GM23338 (cell line): ENCODE measurements at regions not wholly inside any gene's neighbourhood (a gene's known extent, or its start where the extent isn't known, plus 50 kb on each side); places are given as distances from the start of the nearest gene placed in this dataset.

Source experiments
- ATAC-seq: fragments of 200-7000 bp; cut with Tn5 transposase; 3 replicates; pipeline ENCODE4 v1.9.1; 2020
- DNase-seq: peaks from one replicate; pipeline ENCODE4 v3.0.0-alpha.2; 2015; ENCODE audit warnings: low spot score
- H2AFZ ChIP-seq: fragments of 200-600 bp; sonication (generic); 2 replicates; pipeline ENCODE4 v1.8.0; 2016; ENCODE audit warnings: antibody characterized with exemption, mild to moderate bottlenecking, moderate library complexity
- H3F3A ChIP-seq: fragments of 200-600 bp; sonication (generic); replicated peaks from 2 replicates; pipeline ENCODE4 v1.8.0; 2017; ENCODE audit warnings: antibody characterized with exemption, mixed run types, low read depth
- H3K27ac ChIP-seq: fragments of 200-600 bp; sonication (generic); 2 replicates; pipeline ENCODE4 v1.6.1; 2016; ENCODE audit warnings: low read depth
- H3K27me3 ChIP-seq: fragments of 200-600 bp; sonication (generic); 2 replicates; pipeline ENCODE4 v1.8.0; 2016; ENCODE audit warnings: mild to moderate bottlenecking, mixed run types, moderate library complexity; ENCODE audit not compliant: insufficient read depth
- H3K36me3 ChIP-seq: fragments of 200-600 bp; sonication (generic); 2 replicates; pipeline ENCODE4 v1.8.0; 2016; ENCODE audit warnings: mild to moderate bottlenecking; ENCODE audit not compliant: insufficient read depth
- H3K4me1 ChIP-seq: fragments of 200-600 bp; sonication (generic); 2 replicates; pipeline ENCODE4 v1.8.0; 2016; ENCODE audit warnings: mild to moderate bottlenecking, moderate library complexity; ENCODE audit not compliant: insufficient read depth
- H3K4me2 ChIP-seq: fragments of 200-600 bp; sonication (generic); 2 replicates; pipeline ENCODE4 v1.7.1; 2017; ENCODE audit warnings: mixed run types
- H3K4me3 ChIP-seq: fragments of 200-600 bp; sonication (generic); 2 replicates; pipeline ENCODE4 v1.6.1; 2016; ENCODE audit warnings: mixed run types
- H3K79me2 ChIP-seq: fragments of 200-600 bp; sonication (generic); replicated peaks from 2 replicates; pipeline ENCODE4 v1.8.0; 2017; ENCODE audit warnings: mild to moderate bottlenecking; ENCODE audit not compliant: insufficient read depth
- H3K9me2 ChIP-seq: fragments of 200-600 bp; sonication (generic); 2 replicates; pipeline ENCODE4 v1.8.0; 2017; ENCODE audit not compliant: insufficient read depth
- H4K20me1 ChIP-seq: fragments of 200-600 bp; sonication (generic); replicated peaks from 2 replicates; pipeline ENCODE4 v1.8.0; 2017; ENCODE audit warnings: mild to moderate bottlenecking; ENCODE audit not compliant: insufficient read depth
- H3K27ac Mint-ChIP-seq: 2 replicates; pipeline ENCODE4 v1.8.0; 2020; ENCODE audit warnings: inconsistent platforms, mild to moderate bottlenecking, moderate library complexity, mixed read lengths
- H3K27me3 Mint-ChIP-seq: 3 replicates; pipeline ENCODE4 v1.8.0; 2022; ENCODE audit warnings: low read depth, mild to moderate bottlenecking, moderate library complexity, mixed read lengths, inconsistent platforms; ENCODE audit not compliant: insufficient read depth, poor library complexity
- H3K36me3 Mint-ChIP-seq: 3 replicates; pipeline ENCODE4 v1.8.0; 2021; ENCODE audit warnings: low read depth, mild to moderate bottlenecking, inconsistent platforms, moderate library complexity, mixed read lengths
- H3K4me1 Mint-ChIP-seq: 3 replicates; pipeline ENCODE4 v1.8.0; 2020; ENCODE audit warnings: mild to moderate bottlenecking, inconsistent platforms, mixed read lengths
- H3K4me3 Mint-ChIP-seq: 3 replicates; pipeline ENCODE4 v1.8.0; 2021; ENCODE audit warnings: moderate library complexity, mild to moderate bottlenecking, inconsistent platforms, mixed read lengths
- H3K9me3 Mint-ChIP-seq: 3 replicates; pipeline ENCODE4 v1.8.0; 2020; ENCODE audit warnings: moderate library complexity, mild to moderate bottlenecking, inconsistent platforms, mixed read lengths
- CREB1 ChIP-seq: fragments of 250-450 bp; sonication (Bioruptor Pico); IDR thresholded peaks from 2 replicates; pipeline ENCODE4 v1.5.0; 2020; ENCODE audit warnings: low read depth, mild to moderate bottlenecking, moderate library complexity
- CTCF ChIP-seq, 2 experiments: fragments of 200-600 bp in 1 of 2; sonication (generic) in 1 of 2; conservative IDR thresholded peaks; 2 replicates each; pipeline versions ENCODE4 v1.5.1 to v1.6.1; 2016 to 2017; ENCODE audit warnings: antibody characterized with exemption in 2 of 2, low read depth in 2 of 2, mild to moderate bottlenecking in 2 of 2, moderate library complexity in 1 of 2
- ETS1 ChIP-seq: IDR thresholded peaks from 2 replicates; pipeline ENCODE4 v1.6.1; 2016; ENCODE audit warnings: antibody characterized with exemption
- EZH2 ChIP-seq: fragments of 200-600 bp; sonication (generic); IDR thresholded peaks from one replicate; pipeline ENCODE4 v1.8.0; 2017; ENCODE audit warnings: antibody characterized with exemption, mild to moderate bottlenecking, low read depth; ENCODE audit not compliant: unreplicated experiment
- EZH2phosphoT487 ChIP-seq: fragments of 200-600 bp; sonication (generic); IDR thresholded peaks from one replicate; pipeline ENCODE4 v1.8.1; 2018; ENCODE audit warnings: antibody characterized with exemption; ENCODE audit not compliant: unreplicated experiment
- JUNB ChIP-seq: IDR thresholded peaks from one replicate; pipeline ENCODE4 v1.6.1; 2016; ENCODE audit warnings: antibody characterized with exemption; ENCODE audit not compliant: unreplicated experiment
- NANOG ChIP-seq: IDR thresholded peaks from 2 replicates; pipeline ENCODE4 v1.6.1; 2016; ENCODE audit warnings: antibody characterized with exemption, borderline replicate concordance
- POLR2AphosphoS5 ChIP-seq: IDR thresholded peaks from 2 replicates; pipeline ENCODE4 v1.6.1; 2016; ENCODE audit warnings: antibody characterized with exemption, low read depth
- STAT1 ChIP-seq: IDR thresholded peaks from one replicate; pipeline ENCODE4 v1.6.1; 2016; ENCODE audit warnings: antibody characterized with exemption; ENCODE audit not compliant: unreplicated experiment
- ZNF114 ChIP-seq: fragments of 250-450 bp; sonication (Bioruptor Pico); IDR thresholded peaks from 2 replicates; pipeline ENCODE4 v1.5.0; 2020; ENCODE audit warnings: mild to moderate bottlenecking, moderate library complexity
- ZNF331 ChIP-seq: fragments of 250-450 bp; sonication (Bioruptor Pico); IDR thresholded peaks from 2 replicates; pipeline ENCODE4 v1.5.0; 2020; ENCODE audit warnings: low read depth, mild to moderate bottlenecking, moderate library complexity
- ZNF462 ChIP-seq: fragments of 250-450 bp; sonication (Bioruptor Pico); IDR thresholded peaks from 2 replicates; pipeline ENCODE4 v1.5.0; 2020; ENCODE audit warnings: mild to moderate bottlenecking, moderate library complexity
- TF ChIP-seq, protein P1 (sequence below): IDR thresholded peaks from one replicate; pipeline ENCODE4 v1.6.1; 2018; ENCODE audit warnings: antibody characterized with exemption; ENCODE audit not compliant: unreplicated experiment

GRCh38 chr2:70368545-70368944, 66.7 kb upstream of the FAM136A start:
- Histone ChIP-seq H3K4me3 (no peak overlapping the region), H2AFZ (no peak overlapping the region), H3K4me2 (no peak overlapping the region), H3K27ac (no peak overlapping the region), H3K9me2 (no peaks in the 10 kb centered on the region), H3K27me3 (no peaks in the 10 kb centered on the region), H3K4me1 (no peaks in the 10 kb centered on the region), H3K79me2 (no peaks in the 10 kb centered on the region), H3F3A (no peaks in the 10 kb centered on the region), H4K20me1 (no peaks in the 10 kb centered on the region), H3K36me3 (no peaks in the 10 kb centered on the region)
- no peak for TF ChIP-seq NANOG
- TF ChIP-seq, protein P1, sequence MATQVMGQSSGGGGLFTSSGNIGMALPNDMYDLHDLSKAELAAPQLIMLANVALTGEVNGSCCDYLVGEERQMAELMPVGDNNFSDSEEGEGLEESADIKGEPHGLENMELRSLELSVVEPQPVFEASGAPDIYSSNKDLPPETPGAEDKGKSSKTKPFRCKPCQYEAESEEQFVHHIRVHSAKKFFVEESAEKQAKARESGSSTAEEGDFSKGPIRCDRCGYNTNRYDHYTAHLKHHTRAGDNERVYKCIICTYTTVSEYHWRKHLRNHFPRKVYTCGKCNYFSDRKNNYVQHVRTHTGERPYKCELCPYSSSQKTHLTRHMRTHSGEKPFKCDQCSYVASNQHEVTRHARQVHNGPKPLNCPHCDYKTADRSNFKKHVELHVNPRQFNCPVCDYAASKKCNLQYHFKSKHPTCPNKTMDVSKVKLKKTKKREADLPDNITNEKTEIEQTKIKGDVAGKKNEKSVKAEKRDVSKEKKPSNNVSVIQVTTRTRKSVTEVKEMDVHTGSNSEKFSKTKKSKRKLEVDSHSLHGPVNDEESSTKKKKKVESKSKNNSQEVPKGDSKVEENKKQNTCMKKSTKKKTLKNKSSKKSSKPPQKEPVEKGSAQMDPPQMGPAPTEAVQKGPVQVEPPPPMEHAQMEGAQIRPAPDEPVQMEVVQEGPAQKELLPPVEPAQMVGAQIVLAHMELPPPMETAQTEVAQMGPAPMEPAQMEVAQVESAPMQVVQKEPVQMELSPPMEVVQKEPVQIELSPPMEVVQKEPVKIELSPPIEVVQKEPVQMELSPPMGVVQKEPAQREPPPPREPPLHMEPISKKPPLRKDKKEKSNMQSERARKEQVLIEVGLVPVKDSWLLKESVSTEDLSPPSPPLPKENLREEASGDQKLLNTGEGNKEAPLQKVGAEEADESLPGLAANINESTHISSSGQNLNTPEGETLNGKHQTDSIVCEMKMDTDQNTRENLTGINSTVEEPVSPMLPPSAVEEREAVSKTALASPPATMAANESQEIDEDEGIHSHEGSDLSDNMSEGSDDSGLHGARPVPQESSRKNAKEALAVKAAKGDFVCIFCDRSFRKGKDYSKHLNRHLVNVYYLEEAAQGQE, result no peak
- TF ChIP-seq ETS1, result no peak
- TF ChIP-seq ZNF462, result no peak
- no peak for TF ChIP-seq CREB1
- TF ChIP-seq EZH2, result no peak
- TF ChIP-seq STAT1, result no peak
- no peak for TF ChIP-seq POLR2AphosphoS5
- TF ChIP-seq EZH2phosphoT487, result no peak
- no peak for TF ChIP-seq CTCF (conservative IDR thresholded peaks at IDR 0.05; ENCODE audit: low read depth in 2 of 2)
- TF ChIP-seq ZNF114 (CRISPR knock-in tag), result no peak
- no peak for TF ChIP-seq JUNB
- no peak for TF ChIP-seq ZNF331 (CRISPR knock-in tag)
- no peaks in the 10 kb centered on the region for H3K9me3 Mint-ChIP-seq
- ATAC-seq (no peak), DNase-seq (no peak)
- H3K36me3 Mint-ChIP-seq, result no peaks in the 10 kb centered on the region
- peaks cover 11% of the 10 kb centered on the region; the same call in 2 of the 3 replicates for H3K4me1 Mint-ChIP-seq
- no peak overlapping the region for H3K27ac Mint-ChIP-seq
- no peak overlapping the region for H3K4me3 Mint-ChIP-seq
- peaks cover 7% of the 10 kb centered on the region for H3K27me3 Mint-ChIP-seq
